ENCODE measurements at regions not wholly inside any gene's neighbourhood (a gene's known extent, or its start where the extent isn't known, plus 50 kb on each side); places are given as distances from the start of the nearest gene placed in this dataset.
A peak's percentile ranks its signal among the peaks of the same experiment; 100 is the strongest.

DNA sequence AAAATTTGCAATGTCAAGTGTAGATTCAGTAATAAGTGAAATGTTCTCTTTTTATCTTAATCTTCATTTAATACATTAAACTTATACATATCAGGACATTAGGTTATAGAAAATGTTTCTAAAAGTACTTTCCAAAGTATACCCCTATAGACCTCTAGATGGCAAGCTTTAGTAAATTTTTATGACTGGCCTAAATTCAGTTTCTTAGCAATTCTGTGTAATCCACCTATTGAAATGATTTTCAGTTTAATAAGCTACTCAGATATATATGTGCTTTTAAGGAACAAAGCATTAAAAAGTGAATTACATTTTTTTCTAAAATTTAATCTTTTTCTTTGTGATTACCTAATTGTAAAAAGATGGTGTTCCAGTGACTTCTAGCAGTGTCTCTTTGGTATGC, 342.2 kb downstream of the GBE1 start:
- peak; percentile 3 to 6 for DNase-seq (ENCODE audit: low read depth in 1 of 2, low spot score in 1 of 2)
- POLR2A ChIA-PET: no interaction called here
- H3K9me3 ChIP-seq: no peaks in the 10 kb centered on the region
- H3K4me3 ChIP-seq: no peak overlapping the region
- FAIRE-seq: no peak
- CTCF ChIA-PET: interaction anchor here (0.7 to 2.8 kb wide), 12 partner anchors 9 to 714 kb away, joined by 3 to 10 read pairs (median 4); no protein-coding TSS in a partner anchor
- H3K4me2 ChIP-seq: no peak overlapping the region
- peak in 1 of 2 experiments; percentile 66; a peak in 2 of 6 replicates for ATAC-seq
- H3K4me1 ChIP-seq: no peaks in the 10 kb centered on the region
- no peak overlapping the region for H3K27ac ChIP-seq
- no peak for TF ChIP-seq ZC3H11A (IDR thresholded peaks at IDR 0.05)
- TF ChIP-seq FOXS1 (CRISPR knock-in tag; IDR thresholded peaks at IDR 0.05): no peak
- no peak for TF ChIP-seq NR3C1 (IDR thresholded peaks at IDR 0.05)
- peak; percentile 63 for TF ChIP-seq SMC3 (IDR thresholded peaks at IDR 0.05)
- TF ChIP-seq RARB (CRISPR knock-in tag; IDR thresholded peaks at IDR 0.05): no peak
- no peak for TF ChIP-seq RNF2 (IDR thresholded peaks at IDR 0.05; ENCODE audit: borderline replicate concordance, low read depth)
- TF ChIP-seq MAZ (IDR thresholded peaks at IDR 0.05; ENCODE audit: borderline replicate concordance, low read depth, low read length): no peak
- TF ChIP-seq BHLHE40 (IDR thresholded peaks at IDR 0.05; ENCODE audit: low read depth, low read length): no peak
- TF ChIP-seq CHD2 (IDR thresholded peaks at IDR 0.05; ENCODE audit: low read length, partially characterized antibody): no peak
- no peak for TF ChIP-seq HOXB13 (CRISPR knock-in tag; IDR thresholded peaks at IDR 0.05; ENCODE audit: low read depth)
- no peak for TF ChIP-seq RCOR1 (IDR thresholded peaks at IDR 0.05; ENCODE audit: low read depth, low read length)
- peak; percentile 63 to 77 for TF ChIP-seq RAD21 (conservative IDR thresholded peaks at IDR 0.05 in 1 of 2, IDR thresholded peaks at IDR 0.05 in 1 of 2)
- no peak for TF ChIP-seq SREBF2 (IDR thresholded peaks at IDR 0.05)
- TF ChIP-seq, protein P1, sequence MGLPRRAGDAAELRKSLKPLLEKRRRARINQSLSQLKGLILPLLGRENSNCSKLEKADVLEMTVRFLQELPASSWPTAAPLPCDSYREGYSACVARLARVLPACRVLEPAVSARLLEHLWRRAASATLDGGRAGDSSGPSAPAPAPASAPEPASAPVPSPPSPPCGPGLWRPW (IDR thresholded peaks at IDR 0.05): no peak
- peak; percentile 59; the same call in 2 of the 3 replicates for TF ChIP-seq CTCF (IDR thresholded peaks at IDR 0.05)
- TF ChIP-seq ATOH8 (CRISPR knock-in tag; IDR thresholded peaks at IDR 0.05; ENCODE audit: low read depth): no peak
- no peak for TF ChIP-seq GATA3 (IDR thresholded peaks at IDR 0.05; ENCODE audit: borderline replicate concordance)
- no peak for TF ChIP-seq FOSB (CRISPR knock-in tag; IDR thresholded peaks at IDR 0.05)
- no peak for TF ChIP-seq KDM1A (IDR thresholded peaks at IDR 0.05; ENCODE audit: low read depth)
- TF ChIP-seq, protein P2, sequence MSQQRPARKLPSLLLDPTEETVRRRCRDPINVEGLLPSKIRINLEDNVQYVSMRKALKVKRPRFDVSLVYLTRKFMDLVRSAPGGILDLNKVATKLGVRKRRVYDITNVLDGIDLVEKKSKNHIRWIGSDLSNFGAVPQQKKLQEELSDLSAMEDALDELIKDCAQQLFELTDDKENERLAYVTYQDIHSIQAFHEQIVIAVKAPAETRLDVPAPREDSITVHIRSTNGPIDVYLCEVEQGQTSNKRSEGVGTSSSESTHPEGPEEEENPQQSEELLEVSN (IDR thresholded peaks at IDR 0.05; ENCODE audit: borderline replicate concordance, low read depth): no peak
- TF ChIP-seq CEBPB (IDR thresholded peaks at IDR 0.05): no peak
- TF ChIP-seq HEYL (CRISPR knock-in tag; IDR thresholded peaks at IDR 0.05): no peak
- no peak for TF ChIP-seq ESRRA (IDR thresholded peaks at IDR 0.05; ENCODE audit: borderline replicate concordance, low read length)

- CTCF ChIA-PET: interaction anchor here (0.8 kb wide), 1 partner anchor 269 kb away, joined by 3 read pairs; no protein-coding TSS in a partner anchor
- 83% methylated on average over 2 of the region's 2 CpGs for WGBS (ENCODE audit: missing lambda C conversion rate)
- FAIRE-seq: no peak
- DNase-seq (ENCODE audit: low read depth in 1 of 2, low spot score in 1 of 2): no peak
- Histone ChIP-seq H3K27ac (no peak overlapping the region), H3K4me1 (no peaks in the 10 kb centered on the region), H3K4me3 (no peak overlapping the region), H3K9me3 (no peaks in the 10 kb centered on the region), H3K4me2 (no peak overlapping the region)
- POLR2A ChIA-PET: no interaction called here
- no peak for ATAC-seq
- no peak for TF ChIP-seq ZSCAN20 (CRISPR knock-in tag; IDR thresholded peaks at IDR 0.05)
Measured at GRCh38 chr3:81416812-81417211, 344.6 kb downstream of the GBE1 start.

Data from A549 (cell line).